GM21360 (cell line): ENCODE measurements at regions not wholly inside any gene's neighbourhood (a gene's known extent, or its start where the extent isn't known, plus 50 kb on each side); places are given as distances from the start of the nearest gene placed in this dataset.
"Not testable (repeated sequence)": the region's sequence is repeated elsewhere in the genome, so short reads cannot be mapped to it uniquely, and the experiment has no call there.

Source experiments
- ATAC-seq: cut with Tn5 transposase; IDR thresholded peaks from one replicate; pipeline ENCODE4 v1.9.1; 2021; ENCODE audit warnings: mild to moderate bottlenecking, moderate library complexity; ENCODE audit not compliant: unreplicated experiment

DNA sequence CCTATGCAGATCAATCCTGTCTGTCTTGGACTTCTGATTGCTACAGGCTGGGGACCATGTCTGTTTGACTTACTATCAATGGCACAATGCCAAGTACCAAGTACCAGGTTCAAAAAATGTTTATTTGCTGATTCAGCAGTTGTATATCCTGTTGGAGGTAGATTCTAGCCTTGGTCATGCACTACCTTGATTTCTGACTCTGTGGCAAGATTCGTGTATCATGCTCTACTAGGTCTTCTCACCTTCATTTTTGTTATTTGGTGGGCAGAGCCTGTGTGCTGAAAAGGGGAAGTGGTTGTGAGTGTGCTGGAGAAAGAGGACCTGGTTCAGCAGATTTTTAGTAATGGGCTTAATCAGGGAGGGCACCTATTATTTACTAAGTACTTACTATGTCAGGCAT is 192.4 kb upstream of the MYLIP start:
- peak; percentile 70 for ATAC-seq

DNA sequence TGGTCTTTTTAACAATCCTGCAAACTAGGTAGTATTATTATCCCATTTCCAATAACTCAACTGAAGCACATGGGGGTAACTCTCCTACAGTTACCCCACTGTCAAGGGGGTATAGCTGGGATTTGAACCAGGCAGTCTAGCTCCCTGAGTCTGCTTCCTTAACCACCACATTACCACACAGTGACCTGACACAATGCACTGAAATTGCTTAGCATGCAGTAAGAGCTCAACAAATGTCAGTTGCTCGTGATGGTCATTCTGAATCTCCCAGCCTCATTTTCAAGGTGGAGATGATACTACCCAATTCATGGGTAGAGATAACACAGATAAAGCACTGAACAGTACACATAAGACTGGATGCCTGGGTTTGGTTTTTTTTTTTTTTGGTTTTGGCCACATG is 193.2 kb upstream of the MYLIP start:
- ATAC-seq, result no peak

DNA sequence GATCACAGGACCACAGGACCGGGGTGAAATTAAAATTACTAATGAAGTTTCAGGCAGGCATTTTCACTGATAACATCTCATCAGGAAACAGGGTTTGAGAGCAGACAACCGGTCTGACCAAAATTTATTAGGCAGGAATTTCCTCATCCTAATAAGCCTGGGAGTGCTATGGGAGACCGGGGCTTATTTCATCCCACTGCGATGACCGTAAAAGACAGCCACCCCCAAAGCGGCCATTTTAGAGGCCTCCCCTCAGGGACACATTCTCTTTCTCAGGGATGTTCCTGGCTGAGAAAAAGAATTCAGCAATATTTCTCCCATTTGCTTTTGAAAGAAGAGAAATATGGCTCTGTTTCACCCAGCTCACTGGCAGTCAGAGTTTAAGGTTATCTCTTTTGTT is 197.2 kb upstream of the MYLIP start:
- not testable (repeated sequence) for ATAC-seq

DNA sequence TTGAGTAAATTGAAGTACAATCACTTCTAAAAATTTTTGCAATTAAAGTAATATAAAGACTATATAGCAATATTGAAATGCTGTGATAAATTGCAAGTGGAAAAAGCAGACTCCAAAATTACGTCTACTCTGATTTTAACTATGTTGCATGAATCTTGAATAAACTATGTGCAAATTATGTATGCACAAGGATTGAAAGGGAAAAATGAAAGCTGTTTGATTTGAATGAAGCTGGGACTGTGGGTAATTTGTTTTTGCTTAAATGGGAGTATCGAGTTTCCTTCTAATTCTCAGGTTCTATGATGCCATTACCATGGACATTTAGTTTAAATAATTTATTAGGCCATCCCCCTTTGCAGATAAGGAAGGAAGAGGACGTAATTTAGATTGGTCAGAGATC is 198.7 kb upstream of the MYLIP start:
- ATAC-seq, result no peak

DNA sequence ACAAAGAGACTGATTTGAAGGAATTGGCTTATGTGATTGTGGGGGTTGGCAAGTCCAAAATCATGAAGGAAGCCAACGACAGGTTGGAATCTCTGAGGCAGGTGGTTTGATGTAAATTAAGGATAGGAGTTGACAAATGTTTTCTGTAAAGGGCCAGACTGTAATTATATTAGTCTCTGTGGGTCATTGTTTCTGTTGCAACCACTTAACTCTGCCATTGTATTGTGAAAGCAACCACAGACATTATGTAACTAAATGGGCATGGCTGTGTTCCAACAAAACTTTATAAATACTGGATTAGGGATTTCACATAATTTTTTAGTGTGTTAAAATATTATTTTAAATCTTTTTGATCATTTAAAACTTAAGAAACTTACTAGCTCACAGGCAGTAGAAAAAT is 199.2 kb upstream of the MYLIP start:
- ATAC-seq, result no peak

DNA sequence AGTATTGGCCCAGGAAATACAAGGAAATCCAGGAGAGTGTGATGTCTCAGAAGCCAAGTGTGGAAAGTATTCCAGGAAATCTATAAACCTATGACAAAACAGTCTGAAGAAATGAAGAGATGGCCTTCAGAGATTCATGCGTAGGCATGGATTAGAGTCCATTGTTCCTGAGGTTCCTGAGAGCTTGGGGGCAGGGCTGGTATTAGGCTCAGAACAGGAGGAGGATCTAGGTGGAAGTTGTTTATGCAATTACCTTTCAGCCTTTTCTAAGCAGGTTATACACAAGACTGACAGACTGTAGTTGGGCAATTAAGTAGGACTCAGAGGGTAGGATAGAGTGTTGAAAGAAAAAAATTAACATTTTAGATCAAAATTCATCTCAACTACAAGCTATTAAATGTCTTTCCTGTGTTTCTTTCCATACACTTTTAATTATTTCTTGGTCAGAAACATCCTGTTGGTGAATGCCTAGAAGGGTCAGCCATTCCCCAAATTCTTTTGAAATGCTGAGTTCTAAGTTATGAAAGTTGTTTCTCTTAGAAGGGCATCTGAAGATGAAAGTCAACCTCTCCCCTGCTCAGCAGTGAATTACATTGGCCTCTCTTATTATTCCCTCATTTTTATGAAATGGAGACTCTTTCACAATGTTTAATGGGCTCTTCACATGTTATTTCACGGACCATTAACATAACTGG is 201.2 kb upstream of the MYLIP start:
- no peak for ATAC-seq

DNA sequence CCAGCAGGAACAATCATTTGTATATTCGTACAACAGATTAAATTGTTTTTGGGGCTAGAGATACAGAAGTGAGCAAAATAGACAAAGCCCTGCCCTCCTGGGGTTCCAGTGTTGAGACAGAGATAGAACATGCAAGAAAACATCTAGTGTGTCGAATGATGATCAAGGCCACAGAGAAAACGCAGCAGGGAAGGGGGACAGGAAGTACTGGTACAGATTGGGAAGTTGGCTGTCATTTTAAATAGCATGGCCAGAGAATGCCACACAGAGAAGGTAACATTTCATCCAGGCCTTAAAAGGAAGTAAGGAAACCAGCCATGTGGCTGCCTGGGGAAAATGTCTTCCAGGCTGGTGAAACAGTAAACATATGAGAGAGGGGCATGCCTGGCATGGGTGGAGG is 202.6 kb upstream of the MYLIP start:
- no peak for ATAC-seq

DNA sequence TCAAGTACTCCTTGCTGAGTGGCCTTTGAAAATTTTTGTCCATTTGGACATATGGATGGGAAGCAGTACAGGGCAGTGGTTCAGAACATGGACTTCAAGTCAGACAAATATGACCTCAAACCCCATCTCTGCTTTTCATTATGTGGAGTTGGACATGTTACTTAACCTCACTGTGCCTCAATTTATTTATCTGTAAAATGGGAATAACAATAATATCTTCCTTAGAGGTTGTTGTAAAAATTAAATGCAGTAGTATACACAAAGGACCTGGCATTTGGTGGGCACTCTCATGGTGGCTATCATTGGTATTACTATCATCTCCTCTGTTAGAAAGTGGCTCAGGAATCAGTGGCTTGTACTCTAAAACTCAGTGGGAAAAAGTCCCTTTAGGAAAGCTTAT is 204.0 kb upstream of the MYLIP start:
- ATAC-seq, result no peak

DNA sequence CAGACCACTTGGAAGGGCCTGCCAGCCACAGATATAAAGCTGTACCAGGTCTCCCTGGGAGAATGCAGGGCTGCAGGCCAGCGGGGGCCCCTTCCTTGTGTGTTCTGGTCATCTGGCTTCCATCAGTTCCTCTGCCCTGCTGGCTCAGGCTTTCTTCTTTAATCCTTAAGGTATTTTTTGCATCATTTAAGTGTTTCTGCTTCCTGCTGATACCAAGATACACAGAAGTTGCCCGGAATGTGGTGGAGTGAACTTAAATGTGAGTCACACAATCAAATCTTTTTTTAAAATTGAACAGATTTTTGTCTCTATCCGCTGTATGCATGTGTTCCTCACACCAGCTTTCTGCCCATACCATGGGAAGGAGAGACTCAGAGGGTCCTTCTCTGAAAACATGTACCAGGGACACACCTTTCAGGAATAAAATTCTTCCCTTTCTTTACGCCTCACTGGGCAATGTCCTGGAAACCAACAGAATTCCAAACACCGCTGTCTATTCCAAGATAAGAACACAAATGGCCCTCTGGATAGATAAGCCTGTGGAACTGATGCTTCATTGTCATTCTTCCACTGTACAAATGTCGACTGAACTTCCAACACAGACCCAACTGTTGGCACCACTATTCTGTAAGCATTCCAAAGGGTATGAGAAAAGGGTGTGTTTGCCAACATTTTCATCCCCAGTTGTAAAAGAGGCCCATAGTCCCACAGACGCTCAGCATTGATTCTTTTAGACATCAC is 206.2 kb upstream of the MYLIP start:
- ATAC-seq, result no peak

DNA sequence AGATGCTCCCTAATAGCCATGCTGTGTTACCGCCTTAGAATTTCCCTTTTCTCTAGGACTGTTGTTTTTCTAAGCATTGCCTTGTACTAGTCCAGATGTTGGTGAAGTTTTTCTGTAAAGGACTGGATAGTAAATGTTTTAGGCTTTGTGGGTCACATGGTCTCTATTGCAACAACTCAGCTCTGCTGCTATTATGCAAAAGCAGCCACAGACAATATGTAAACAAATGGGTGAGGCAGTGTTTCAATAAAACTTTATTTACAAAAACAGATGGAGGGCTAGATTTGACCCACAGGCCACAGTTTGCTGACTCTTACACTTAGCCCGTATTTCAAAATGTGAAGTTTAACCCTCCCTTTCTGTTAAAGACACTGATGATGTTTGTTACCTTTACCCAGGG is 207.6 kb upstream of the MYLIP start:
- no peak for ATAC-seq

DNA sequence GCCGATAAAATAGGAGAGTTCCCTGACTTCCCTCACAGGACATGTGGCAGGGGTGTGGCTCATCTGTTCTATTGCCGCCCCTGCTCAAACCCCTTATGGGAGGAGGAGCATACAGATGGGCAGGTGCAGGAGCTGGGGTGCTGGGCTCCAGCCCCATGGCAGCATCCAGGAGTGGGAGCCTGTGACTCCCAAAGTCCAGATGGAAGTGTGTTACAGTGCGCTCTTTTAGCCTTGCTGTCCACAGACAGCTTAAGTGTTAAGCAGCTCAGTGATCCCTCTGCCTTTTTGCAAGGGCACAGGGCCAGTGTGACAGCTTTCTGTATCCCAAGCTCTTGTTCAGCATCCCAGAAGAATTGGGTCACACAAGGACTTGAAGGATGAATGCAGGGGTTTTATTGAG is 212.3 kb upstream of the MYLIP start:
- no peak for ATAC-seq

DNA sequence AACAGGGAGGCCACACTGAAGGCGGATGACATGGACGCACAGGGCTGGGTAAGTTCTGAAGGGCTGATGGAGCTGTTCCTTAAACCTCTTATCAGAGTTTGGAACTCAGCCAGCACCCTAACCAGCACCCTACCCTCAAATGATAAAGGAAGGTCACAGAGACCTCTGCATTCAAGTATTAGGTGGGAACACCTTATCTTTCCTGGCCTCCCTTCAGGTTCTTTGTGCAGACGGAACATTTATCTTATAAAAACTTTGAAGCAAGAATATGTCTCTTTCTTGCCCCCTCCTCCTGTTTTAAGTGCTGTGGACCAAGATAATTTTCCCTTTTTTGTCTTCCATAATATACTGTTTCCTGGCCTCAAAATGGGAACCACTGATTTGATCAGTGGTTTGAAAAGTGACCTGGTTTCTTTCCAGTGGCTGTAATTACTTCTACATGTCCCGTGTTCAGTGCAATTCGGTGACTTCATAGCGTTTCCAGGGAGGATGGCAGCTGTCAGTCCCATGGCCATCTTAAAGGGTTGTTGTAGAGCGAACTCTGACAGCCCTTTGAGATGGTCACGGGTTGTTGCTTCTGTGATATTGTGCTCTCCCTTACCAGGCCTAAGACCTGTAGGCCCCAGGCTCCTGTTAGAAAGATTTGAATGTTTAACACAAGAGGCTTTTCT is 213.2 kb upstream of the MYLIP start:
- no peak for ATAC-seq

DNA sequence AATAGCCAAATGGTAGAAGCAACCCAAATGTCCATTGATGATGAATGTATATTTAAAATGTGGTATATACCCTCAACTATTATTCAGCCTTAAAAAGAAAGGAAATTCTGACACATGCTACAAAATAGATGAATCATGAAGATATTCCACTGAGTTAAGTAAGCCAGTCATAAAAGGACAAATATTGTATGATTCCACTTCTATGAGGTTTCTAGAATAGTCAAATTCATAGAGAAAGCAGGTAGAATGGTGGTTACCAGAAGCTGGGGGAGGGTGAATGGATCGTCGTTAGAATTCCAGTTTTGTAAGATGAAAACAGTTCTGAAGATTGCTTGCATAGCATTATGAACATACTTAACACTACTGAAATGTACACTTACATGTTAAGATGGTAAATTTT is 214.3 kb upstream of the MYLIP start:
- no peak for ATAC-seq

DNA sequence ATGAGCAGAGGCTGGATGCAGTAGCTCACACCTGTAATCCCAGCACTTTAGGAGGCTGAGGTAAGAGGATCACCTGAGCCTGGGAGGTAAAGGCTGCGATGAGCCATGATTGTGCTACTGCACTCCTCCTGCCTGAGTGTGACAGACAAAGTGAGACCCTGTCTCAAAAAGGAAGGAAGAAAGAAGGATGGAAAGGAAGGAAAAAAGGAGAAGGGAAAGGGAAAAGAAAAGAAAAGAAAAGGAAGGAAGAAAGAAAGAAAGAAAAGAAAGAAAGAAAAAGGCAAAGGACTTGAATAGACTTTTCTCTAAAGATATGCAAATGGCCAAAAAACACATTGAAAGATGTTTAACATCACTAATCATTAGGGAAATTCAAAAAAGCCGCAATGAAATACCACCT is 215.3 kb upstream of the MYLIP start:
- ATAC-seq, result no peak

DNA sequence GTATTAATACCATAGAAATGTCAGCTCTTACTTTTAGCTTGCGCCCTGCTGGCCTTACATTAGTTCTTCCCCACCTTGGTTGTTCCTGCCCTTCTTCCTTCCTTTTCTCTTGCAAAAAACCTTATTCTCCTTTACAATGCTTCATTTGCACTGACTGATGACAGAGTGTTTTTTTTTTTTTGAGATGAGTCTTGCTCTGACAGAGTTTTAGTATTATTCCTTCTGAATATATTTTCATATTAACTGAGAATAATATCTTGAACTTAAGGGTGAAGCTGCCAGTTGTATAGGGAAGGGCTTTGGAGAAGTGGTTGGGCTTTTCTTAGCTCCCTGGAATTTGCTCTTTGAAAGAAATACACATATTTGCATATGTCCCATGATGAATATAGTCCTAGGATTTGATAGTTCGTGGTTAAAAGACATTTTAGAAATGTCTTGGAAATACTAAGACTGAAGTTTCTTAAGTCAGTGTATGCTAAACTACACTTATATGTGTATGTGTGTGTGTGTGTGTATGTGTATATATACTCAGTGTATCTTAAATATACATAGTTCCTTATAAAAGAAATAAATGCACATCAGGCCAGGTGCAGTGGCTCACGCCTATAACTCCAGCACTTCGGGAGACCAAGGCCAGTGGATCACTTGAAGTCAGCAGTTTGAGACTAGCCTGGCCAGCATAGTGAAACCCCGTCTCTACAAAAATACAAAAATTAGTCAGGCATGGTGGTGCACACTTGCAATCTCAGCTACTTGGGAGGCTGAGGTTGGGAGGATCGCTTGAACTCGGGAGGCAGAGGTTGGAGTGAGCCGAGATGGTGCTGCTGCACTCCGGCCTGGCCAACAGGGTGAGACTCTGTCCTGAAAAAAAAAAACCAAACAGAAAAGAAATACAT is 216.1 kb upstream of the MYLIP start:
- no peak for ATAC-seq

DNA sequence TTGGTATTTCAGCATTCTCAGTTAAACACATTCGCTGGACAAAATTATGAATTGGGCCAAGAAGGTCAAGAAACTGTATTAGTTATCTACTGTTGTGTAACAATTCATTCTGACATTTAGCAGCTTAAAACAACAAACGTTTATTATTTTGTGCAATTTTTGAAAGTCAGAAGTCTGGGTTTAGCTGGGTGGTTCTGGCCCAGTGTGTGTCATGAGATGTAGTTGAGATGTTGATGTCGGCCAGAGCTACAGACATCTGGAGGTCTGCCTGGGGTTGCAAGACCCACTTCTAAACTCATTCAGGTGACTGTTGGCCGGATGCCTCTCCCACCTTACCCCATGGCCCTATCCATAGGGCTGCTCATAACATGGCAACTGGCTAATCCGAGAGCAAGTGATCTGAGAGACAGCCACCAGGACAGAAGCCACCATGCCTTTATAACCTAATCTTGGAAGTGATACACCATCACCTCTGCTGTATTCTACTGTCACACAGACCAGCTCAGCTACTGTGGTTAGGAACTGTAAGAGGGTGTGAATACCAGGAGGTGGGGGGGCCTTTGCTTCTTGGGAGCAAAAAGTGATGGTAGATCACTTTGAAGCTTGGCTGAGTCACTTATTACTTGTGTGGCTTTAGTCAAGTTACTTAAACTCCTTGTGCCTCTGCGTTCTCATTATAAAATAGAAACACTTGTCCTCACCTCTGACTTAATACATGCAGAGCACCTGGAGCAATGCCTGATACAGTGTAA is 217.0 kb upstream of the MYLIP start:
- no peak for ATAC-seq

DNA sequence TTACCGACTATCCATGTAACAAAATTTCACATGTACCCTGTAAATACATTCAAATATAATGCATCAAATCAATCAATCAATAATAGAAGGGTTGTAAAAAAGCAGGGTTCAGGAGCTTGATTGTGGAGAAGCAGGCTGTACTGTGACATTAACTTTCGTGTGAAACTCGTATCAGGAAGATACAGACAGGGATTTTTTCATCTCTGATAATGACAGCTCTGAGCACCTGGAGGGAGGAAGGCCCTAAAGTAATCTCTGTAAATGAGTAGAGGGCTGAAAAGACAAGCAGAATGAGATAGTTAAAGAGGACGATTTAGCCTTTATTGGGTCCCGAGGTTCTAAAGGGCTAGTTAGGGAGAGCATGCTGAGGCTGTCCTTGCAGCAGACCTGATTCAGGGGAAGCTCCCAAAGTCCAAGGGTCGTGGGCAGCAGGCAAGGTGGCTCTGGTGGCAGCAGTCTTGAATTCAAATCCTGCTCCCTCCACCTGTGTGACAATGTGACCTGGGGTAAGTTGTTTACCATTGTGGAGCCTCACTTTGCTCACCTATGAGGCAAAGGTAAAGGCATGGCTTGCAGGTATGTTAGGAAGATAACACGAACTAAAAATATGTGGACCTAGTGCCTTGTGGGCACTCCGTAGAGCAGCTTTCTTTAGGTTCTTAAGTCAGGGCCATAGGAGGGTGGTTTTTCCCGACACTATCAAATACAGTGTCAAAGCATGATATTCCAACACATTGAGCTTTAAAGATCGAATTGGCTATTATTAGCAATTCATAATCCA is 219.4 kb upstream of the MYLIP start:
- no peak for ATAC-seq

DNA sequence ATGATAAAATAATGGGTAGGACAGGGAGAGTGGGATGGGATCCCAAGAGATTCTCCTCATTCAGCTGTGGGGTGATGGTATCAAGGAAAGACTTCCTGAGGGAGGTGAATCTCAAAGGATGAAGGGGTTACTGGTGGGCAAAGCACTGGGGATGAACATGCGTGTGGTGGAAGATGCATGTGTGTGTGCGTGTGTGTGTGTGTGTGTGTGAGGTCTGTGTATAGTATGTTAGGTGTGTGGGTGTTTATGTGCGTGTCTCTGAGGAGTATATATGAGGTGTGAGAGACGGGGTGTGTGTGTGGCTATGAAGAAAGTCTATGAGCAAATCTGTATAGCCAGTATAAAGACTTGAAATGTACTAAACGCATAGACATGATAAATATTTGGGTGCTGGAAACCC is 220.0 kb upstream of the MYLIP start:
- ATAC-seq, result no peak

DNA sequence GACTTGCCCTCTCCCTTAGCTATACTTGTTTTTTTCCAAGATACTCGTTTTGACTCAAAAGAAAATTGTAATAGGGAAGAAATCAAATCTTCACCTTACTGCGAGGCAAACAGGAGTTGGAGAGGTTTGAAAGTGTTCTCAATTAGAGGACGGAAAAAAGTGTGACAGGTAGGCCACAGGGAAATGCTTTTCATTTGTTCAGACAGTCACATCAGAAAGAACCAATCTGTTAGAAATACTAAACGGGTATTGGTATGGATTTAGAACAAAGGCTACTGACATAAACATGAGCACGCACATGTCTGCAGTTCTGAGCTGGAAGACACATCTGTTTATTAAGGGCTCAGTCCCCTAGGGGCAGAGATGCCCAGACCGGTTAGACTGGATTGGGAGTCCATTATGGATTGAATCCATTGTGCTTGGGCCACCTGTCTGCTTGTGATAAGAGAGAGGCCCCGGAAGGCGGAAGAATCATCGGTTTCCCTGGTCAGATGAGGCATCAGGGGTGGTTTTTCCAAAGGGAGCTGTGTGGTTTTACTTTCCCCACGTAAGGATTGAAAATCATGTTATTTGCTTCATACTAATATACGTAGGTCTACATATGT is 220.9 kb upstream of the MYLIP start:
- ATAC-seq, result no peak
